OCI-LY1 (cell line): ENCODE measurements at regions not wholly inside any gene's neighbourhood (a gene's known extent, or its start where the extent isn't known, plus 50 kb on each side); places are given as distances from the start of the nearest gene placed in this dataset.

ENCODE experiments used
- H2AFZ ChIP-seq: fragments of 200-600 bp; sonication (generic), shearing (Covaris generic); 2 replicates; pipeline ENCODE4 v1.6.0; 2014; ENCODE audit warnings: antibody characterized with exemption, mild to moderate bottlenecking, low read length
- H3F3A ChIP-seq: fragments of 200-600 bp; sonication (generic), shearing (Covaris generic); 2 replicates; pipeline ENCODE4 v1.6.0; 2014; ENCODE audit warnings: mild to moderate bottlenecking, antibody characterized with exemption, low read length, moderate library complexity; ENCODE audit not compliant: insufficient read depth
- H3K27ac ChIP-seq: fragments of 200-600 bp; sonication (generic); 2 replicates; pipeline ENCODE4 v1.5.1; 2014; ENCODE audit warnings: low read length, mixed run types, mild to moderate bottlenecking, low read depth; ENCODE audit not compliant: poor library complexity, severe bottlenecking
- H3K27me3 ChIP-seq: fragments of 200-600 bp; sonication (generic); 2 replicates; pipeline ENCODE4 v1.6.0; 2014; ENCODE audit warnings: antibody characterized with exemption, mild to moderate bottlenecking, low read length, moderate library complexity; ENCODE audit not compliant: insufficient read depth
- H3K36me3 ChIP-seq: fragments of 200-600 bp; sonication (generic); 2 replicates; pipeline ENCODE4 v1.6.1; 2014; ENCODE audit warnings: mild to moderate bottlenecking, antibody characterized with exemption, low read length, moderate library complexity, mixed read lengths; ENCODE audit not compliant: insufficient read depth
- H3K4me1 ChIP-seq: fragments of 200-600 bp; sonication (generic); 2 replicates; pipeline ENCODE4 v1.5.1; 2014; ENCODE audit warnings: mild to moderate bottlenecking, low read length, moderate library complexity; ENCODE audit not compliant: insufficient read depth, severe bottlenecking
- H3K4me2 ChIP-seq: fragments of 200-600 bp; sonication (generic), shearing (Covaris generic); 2 replicates; pipeline ENCODE4 v1.6.1; 2014; ENCODE audit warnings: low read length
- H3K4me3 ChIP-seq: fragments of 200-600 bp; sonication (generic); 2 replicates; pipeline ENCODE4 v1.5.1; 2014; ENCODE audit warnings: low read length, low read depth, mild to moderate bottlenecking, mixed read lengths; ENCODE audit not compliant: poor library complexity, severe bottlenecking
- H3K79me2 ChIP-seq: fragments of 200-600 bp; shearing (Covaris generic); 2 replicates; pipeline ENCODE4 v1.6.1; 2016; ENCODE audit warnings: mixed run types, low read length, mixed read lengths; ENCODE audit not compliant: insufficient read depth
- H3K9ac ChIP-seq: fragments of 200-600 bp; sonication (generic), shearing (Covaris generic); 2 replicates; pipeline ENCODE4 v1.6.1; 2014; ENCODE audit warnings: mild to moderate bottlenecking, low read length, mixed read lengths
- H3K9me2 ChIP-seq: fragments of 200-600 bp; sonication (generic), shearing (Covaris generic); 2 replicates; pipeline ENCODE4 v1.6.1; 2014; ENCODE audit warnings: low read depth, mild to moderate bottlenecking, low read length, mixed read lengths
- H3K9me3 ChIP-seq: fragments of 200-600 bp; shearing (Covaris generic); 2 replicates; pipeline ENCODE4 v1.6.1; 2014; ENCODE audit warnings: low read length, mixed read lengths
- H4K20me1 ChIP-seq: fragments of 200-600 bp; sonication (generic), shearing (Covaris generic); 2 replicates; pipeline ENCODE4 v1.6.0; 2016; ENCODE audit warnings: mild to moderate bottlenecking, low read length; ENCODE audit not compliant: insufficient read depth
- CTCF ChIP-seq: fragments of 200-600 bp; sonication (generic), shearing (Covaris generic); IDR thresholded peaks from 2 replicates; pipeline ENCODE4 v1.5.1; 2017; ENCODE audit warnings: mild to moderate bottlenecking, antibody characterized with exemption, low read length, moderate library complexity, mixed read lengths
- EZH2 ChIP-seq: fragments of 200-600 bp; sonication (generic), shearing (Covaris generic); IDR thresholded peaks from 2 replicates; pipeline ENCODE4 v1.8.0; 2017; ENCODE audit warnings: borderline replicate concordance, mixed run types, mild to moderate bottlenecking, antibody characterized with exemption, low read length, moderate library complexity, mixed read lengths

- Histone ChIP-seq H3K79me2 (no peaks in the 10 kb centered on the region), H4K20me1 (no peaks in the 10 kb centered on the region)
- no peak for TF ChIP-seq CTCF
- no peak for TF ChIP-seq EZH2
Observed at GRCh38 chr2:12075603-12076002, 329.2 kb downstream of the LPIN1 start.

GRCh38 chr2:12076810-12077209 lies 330.4 kb downstream of the LPIN1 start:
- Histone ChIP-seq H4K20me1 (no peaks in the 10 kb centered on the region), H3K27me3 (no peaks in the 10 kb centered on the region), H3K27ac (no peak overlapping the region), H3K4me2 (no peak overlapping the region), H3K79me2 (no peaks in the 10 kb centered on the region), H3F3A (0 out of 2 replicates have a peak, but pooled peaks cover 2% of the 10 kb centered on the region), H3K4me3 (no peak overlapping the region), H2AFZ (no peak overlapping the region), H3K9me2 (no peaks in the 10 kb centered on the region), H3K36me3 (no peaks in the 10 kb centered on the region), H3K4me1 (peaks cover 71% of the 10 kb centered on the region), H3K9me3 (no peaks in the 10 kb centered on the region), H3K9ac (no peak overlapping the region)
- TF ChIP-seq EZH2 (no peak), CTCF (no peak)

More at GRCh38 chr2:12075603-12076002, 329.2 kb downstream of the LPIN1 start:
- Histone ChIP-seq H3K9me2 (no peaks in the 10 kb centered on the region), H3K4me3 (no peak overlapping the region), H3K27me3 (no peaks in the 10 kb centered on the region), H3K36me3 (no peaks in the 10 kb centered on the region), H3K4me1 (peaks cover 76% of the 10 kb centered on the region), H3K27ac (no peak overlapping the region), H3F3A (0 out of 2 replicates have a peak, but pooled peaks cover 2% of the 10 kb centered on the region), H3K9me3 (no peaks in the 10 kb centered on the region), H2AFZ (no peak overlapping the region), H3K4me2 (no peak overlapping the region), H3K9ac (no peak overlapping the region)

- 0 out of 2 replicates have a peak, but pooled peaks cover 2% of the 10 kb centered on the region for H3F3A ChIP-seq
- H4K20me1 ChIP-seq: no peaks in the 10 kb centered on the region
- no peak overlapping the region for H2AFZ ChIP-seq
- H3K36me3 ChIP-seq: no peaks in the 10 kb centered on the region
- TF ChIP-seq CTCF (no peak), EZH2 (no peak)
- H3K4me1 ChIP-seq: peaks cover 64% of the 10 kb centered on the region
- peak overlapping the region; percentile 5 for H3K27ac ChIP-seq
- no peaks in the 10 kb centered on the region for H3K79me2 ChIP-seq
- H3K4me2 ChIP-seq: no peak overlapping the region
- no peaks in the 10 kb centered on the region for H3K9me3 ChIP-seq
- no peaks in the 10 kb centered on the region for H3K27me3 ChIP-seq
- H3K4me3 ChIP-seq: no peak overlapping the region
- no peak overlapping the region for H3K9ac ChIP-seq
- no peaks in the 10 kb centered on the region for H3K9me2 ChIP-seq
Observed at GRCh38 chr2:12080360-12080759, 333.9 kb downstream of the LPIN1 start.
